Smooth muscle cell (in vitro differentiated cells): ENCODE measurements at regions not wholly inside any gene's neighbourhood (a gene's known extent, or its start where the extent isn't known, plus 50 kb on each side); places are given as distances from the start of the nearest gene placed in this dataset.

Source experiments
- DNase-seq: peaks from one replicate; lab custom pipeline; 2025; ENCODE audit not compliant: unreplicated experiment; lab: John Stamatoyannopoulos, UW
- H2AFZ ChIP-seq: fragments of 200-600 bp; sonication (generic); 2 replicates; pipeline ENCODE4 v1.6.0; 2016; ENCODE audit warnings: antibody characterized with exemption, low read depth, mild to moderate bottlenecking
- H3F3A ChIP-seq: fragments of 200-600 bp; sonication (generic); 2 replicates; pipeline ENCODE4 v1.6.0; 2017; ENCODE audit warnings: antibody characterized with exemption, low read depth
- H3K27ac ChIP-seq: fragments of 200-600 bp; sonication (generic); 2 replicates; pipeline ENCODE4 v1.5.1; 2016; ENCODE audit warnings: low read depth, mild to moderate bottlenecking
- H3K27me3 ChIP-seq: fragments of 200-600 bp; sonication (generic); 2 replicates; pipeline ENCODE4 v1.6.1; 2016; ENCODE audit warnings: low read depth, mild to moderate bottlenecking
- H3K36me3 ChIP-seq: fragments of 200-600 bp; sonication (generic); 2 replicates; pipeline ENCODE4 v1.5.1; 2016; ENCODE audit warnings: low read depth
- H3K4me1 ChIP-seq: fragments of 200-600 bp; sonication (generic); 2 replicates; pipeline ENCODE4 v1.5.1; 2016; ENCODE audit warnings: low read depth
- H3K4me2 ChIP-seq: fragments of 200-600 bp; sonication (generic); 2 replicates; pipeline ENCODE4 v1.6.0; 2016; ENCODE audit warnings: mild to moderate bottlenecking
- H3K4me3 ChIP-seq: fragments of 200-600 bp; sonication (generic); 2 replicates; pipeline ENCODE4 v1.5.1; 2016; ENCODE audit warnings: mild to moderate bottlenecking
- H3K79me2 ChIP-seq: fragments of 200-600 bp; sonication (generic); 2 replicates; pipeline ENCODE4 v1.6.0; 2016; ENCODE audit warnings: low read depth, mild to moderate bottlenecking
- H3K9ac ChIP-seq: fragments of 200-600 bp; sonication (generic); 2 replicates; pipeline ENCODE4 v1.6.0; 2016; ENCODE audit warnings: low read depth
- H3K9me3 ChIP-seq: fragments of 200-600 bp; sonication (generic); replicated peaks from 2 replicates; pipeline ENCODE4 v1.5.1; 2016; ENCODE audit warnings: low read depth
- H4K20me1 ChIP-seq: fragments of 200-600 bp; sonication (generic); 2 replicates; pipeline ENCODE4 v1.6.0; 2016; ENCODE audit warnings: low read depth
- WGBS: methylation state at CpG from one replicate; pipeline ENCODE4 v1.1.7; 2016; ENCODE audit warnings: low lambda C conversion rate; 5-methylcytosine and 5-hydroxymethylcytosine counted together
- TF ChIP-seq, protein P1 (sequence below): fragments of 200-600 bp; sonication (generic); IDR thresholded peaks from 2 replicates; pipeline ENCODE4 v1.5.1; 2017; ENCODE audit warnings: borderline replicate concordance, mild to moderate bottlenecking, antibody characterized with exemption; ENCODE audit not compliant: insufficient read depth, poor library complexity, severe bottlenecking

DNA sequence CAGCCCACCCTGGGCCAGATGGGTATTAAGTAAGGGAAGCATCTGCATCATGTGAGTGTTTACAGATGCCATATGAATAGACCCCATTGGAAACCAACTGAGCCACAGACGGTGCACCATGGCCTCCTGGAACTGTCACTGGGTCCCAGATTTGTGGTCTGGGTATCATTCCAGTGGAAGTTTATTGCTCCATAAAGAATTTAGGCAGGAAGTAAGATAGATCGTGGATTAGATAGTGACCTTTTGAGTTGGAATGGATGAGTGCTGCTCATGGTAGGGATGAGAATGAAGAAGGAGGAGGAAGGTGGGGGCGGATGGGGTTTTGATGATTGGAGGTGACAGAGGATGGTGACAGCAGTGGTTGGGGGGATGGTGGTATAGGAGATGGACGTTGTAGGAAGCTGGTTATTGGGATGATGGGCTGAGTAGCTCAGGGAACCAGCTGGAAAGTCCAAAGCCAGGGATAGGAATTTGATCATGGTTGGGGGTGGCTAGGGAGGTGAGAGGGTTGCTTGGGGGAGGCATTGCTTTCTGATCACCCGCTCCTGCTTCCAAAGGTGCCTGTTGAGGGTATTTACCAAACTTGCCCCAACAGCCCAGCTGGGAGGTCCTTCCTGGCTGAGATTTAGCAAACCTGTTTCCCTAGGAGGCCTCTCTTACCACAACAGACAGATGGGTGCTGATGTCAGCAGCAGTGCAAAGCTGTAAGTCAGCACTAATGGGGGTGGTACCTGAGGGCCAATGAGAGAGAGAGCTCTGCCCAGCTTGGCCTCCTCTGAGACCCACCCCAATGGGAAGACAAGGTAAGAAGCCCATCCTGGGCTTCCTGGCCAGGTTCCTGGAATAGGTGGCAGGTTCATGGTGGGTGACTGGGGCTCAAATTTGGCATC lies 78.0 kb downstream of the VEGFA start:
- Histone ChIP-seq H3K4me1 (no peaks in the 10 kb centered on the region), H4K20me1 (no peaks in the 10 kb centered on the region), H3K27ac (no peak overlapping the region), H3F3A (no peaks in the 10 kb centered on the region), H2AFZ (no peak overlapping the region), H3K36me3 (no peaks in the 10 kb centered on the region), H3K79me2 (no peaks in the 10 kb centered on the region), H3K27me3 (no peaks in the 10 kb centered on the region), H3K9ac (no peak overlapping the region), H3K9me3 (no peaks in the 10 kb centered on the region), H3K4me3 (no peak overlapping the region), H3K4me2 (no peak overlapping the region)
- WGBS: 59% methylated on average over 5 of the region's 5 CpGs
- TF ChIP-seq, protein P1, sequence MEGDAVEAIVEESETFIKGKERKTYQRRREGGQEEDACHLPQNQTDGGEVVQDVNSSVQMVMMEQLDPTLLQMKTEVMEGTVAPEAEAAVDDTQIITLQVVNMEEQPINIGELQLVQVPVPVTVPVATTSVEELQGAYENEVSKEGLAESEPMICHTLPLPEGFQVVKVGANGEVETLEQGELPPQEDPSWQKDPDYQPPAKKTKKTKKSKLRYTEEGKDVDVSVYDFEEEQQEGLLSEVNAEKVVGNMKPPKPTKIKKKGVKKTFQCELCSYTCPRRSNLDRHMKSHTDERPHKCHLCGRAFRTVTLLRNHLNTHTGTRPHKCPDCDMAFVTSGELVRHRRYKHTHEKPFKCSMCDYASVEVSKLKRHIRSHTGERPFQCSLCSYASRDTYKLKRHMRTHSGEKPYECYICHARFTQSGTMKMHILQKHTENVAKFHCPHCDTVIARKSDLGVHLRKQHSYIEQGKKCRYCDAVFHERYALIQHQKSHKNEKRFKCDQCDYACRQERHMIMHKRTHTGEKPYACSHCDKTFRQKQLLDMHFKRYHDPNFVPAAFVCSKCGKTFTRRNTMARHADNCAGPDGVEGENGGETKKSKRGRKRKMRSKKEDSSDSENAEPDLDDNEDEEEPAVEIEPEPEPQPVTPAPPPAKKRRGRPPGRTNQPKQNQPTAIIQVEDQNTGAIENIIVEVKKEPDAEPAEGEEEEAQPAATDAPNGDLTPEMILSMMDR: no peak
- DNase-seq: no peak

DNA sequence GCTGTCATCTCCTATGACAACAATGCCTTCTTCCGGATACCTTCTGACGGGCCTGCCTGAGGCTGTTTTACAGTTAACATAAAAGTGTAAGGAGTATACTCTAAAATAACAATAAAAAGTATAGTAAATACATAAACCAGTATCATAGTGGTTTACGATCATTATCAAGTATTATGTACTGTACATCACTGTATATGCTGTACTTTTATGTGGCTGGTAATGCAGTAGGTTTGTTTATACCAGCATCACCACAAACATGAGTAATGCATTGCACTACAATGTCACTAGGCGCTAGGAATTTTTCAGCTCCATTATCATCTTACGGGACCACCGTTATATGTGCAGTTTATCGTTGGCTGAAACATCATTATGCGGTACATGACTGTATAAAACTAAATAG lies 76.5 kb downstream of the VEGFA start:
- 55% methylated on average over 8 of the region's 8 CpGs for WGBS
- no peaks in the 10 kb centered on the region for H3K27me3 ChIP-seq
- no peak overlapping the region for H2AFZ ChIP-seq
- H3K9me3 ChIP-seq: no peaks in the 10 kb centered on the region
- no peak overlapping the region for H3K4me3 ChIP-seq
- DNase-seq: no peak
- H3K4me1 ChIP-seq: no peaks in the 10 kb centered on the region
- no peaks in the 10 kb centered on the region for H3F3A ChIP-seq
- H3K27ac ChIP-seq: no peak overlapping the region
- TF ChIP-seq, protein P1: no peak
- H4K20me1 ChIP-seq: no peaks in the 10 kb centered on the region
- H3K79me2 ChIP-seq: no peaks in the 10 kb centered on the region
- H3K36me3 ChIP-seq: no peaks in the 10 kb centered on the region
- H3K9ac ChIP-seq: no peak overlapping the region
- peak overlapping the region; percentile 10 for H3K4me2 ChIP-seq

DNA sequence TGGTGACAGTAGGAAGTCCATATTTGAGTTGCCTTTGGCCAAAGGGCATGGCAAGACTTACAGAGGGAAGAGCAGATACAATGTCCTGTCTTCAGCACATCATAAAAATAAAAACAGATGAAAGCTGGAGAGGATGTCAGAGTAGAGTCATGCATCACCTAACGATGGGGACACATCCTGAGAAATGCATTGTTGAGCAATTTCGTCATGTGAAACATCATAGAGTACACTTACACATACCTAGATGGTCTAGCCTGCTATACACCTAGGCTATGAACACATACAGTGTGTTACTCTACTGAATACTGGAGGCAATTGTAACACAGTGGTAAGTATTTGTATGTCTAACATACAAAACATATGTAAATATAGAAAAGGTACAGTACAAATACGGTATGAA lies 75.6 kb downstream of the VEGFA start:
- Histone ChIP-seq H3K79me2 (no peaks in the 10 kb centered on the region), H3K4me3 (no peak overlapping the region), H2AFZ (no peak overlapping the region), H3K27ac (no peak overlapping the region), H4K20me1 (no peaks in the 10 kb centered on the region), H3K4me2 (no peak overlapping the region), H3K9me3 (no peaks in the 10 kb centered on the region), H3K27me3 (no peaks in the 10 kb centered on the region), H3K9ac (no peak overlapping the region), H3K36me3 (no peaks in the 10 kb centered on the region), H3K4me1 (no peaks in the 10 kb centered on the region), H3F3A (no peaks in the 10 kb centered on the region)
- no peak for DNase-seq
- TF ChIP-seq, protein P1: no peak
- 82% methylated on average over 3 of the region's 3 CpGs for WGBS

DNA sequence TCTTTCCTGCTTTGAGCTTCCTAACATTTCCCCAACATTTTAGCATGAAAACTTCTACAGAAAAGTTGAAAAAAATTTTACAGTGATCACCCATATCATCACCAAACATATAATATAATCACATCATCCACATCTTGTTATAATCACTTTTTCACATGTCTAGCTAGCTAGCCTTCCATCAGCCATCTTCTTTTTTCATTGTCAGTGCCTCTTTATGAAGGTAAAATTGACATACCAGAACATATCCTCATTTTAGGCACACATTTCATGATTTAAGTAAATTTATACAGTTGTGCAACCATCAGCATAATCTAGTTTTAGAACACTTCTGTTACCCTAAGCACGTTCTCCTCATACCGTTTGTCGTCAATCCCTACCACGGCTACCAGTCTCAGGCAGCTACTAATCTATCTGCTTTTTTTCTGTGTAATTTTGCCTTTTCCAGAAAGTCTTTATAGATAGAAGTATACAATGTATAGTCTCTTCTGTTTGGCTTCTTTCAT lies 73.7 kb downstream of the VEGFA start:
- peaks cover 3% of the 10 kb centered on the region for H3K4me1 ChIP-seq
- H3K27me3 ChIP-seq: no peaks in the 10 kb centered on the region
- TF ChIP-seq, protein P1: no peak
- DNase-seq: no peak
- H3F3A ChIP-seq: no peaks in the 10 kb centered on the region
- H3K36me3 ChIP-seq: no peaks in the 10 kb centered on the region
- no peaks in the 10 kb centered on the region for H3K79me2 ChIP-seq
- no peaks in the 10 kb centered on the region for H4K20me1 ChIP-seq
- 98% methylated on average over 4 of the region's 4 CpGs for WGBS
- no peak overlapping the region for H3K4me3 ChIP-seq
- H3K4me2 ChIP-seq: no peak overlapping the region
- no peak overlapping the region for H3K27ac ChIP-seq
- H3K9ac ChIP-seq: no peak overlapping the region
- H3K9me3 ChIP-seq: no peaks in the 10 kb centered on the region
- no peak overlapping the region for H2AFZ ChIP-seq
